ELR (cell line): ENCODE measurements at regions not wholly inside any gene's neighbourhood (a gene's known extent, or its start where the extent isn't known, plus 50 kb on each side); places are given as distances from the start of the nearest gene placed in this dataset.
"Not testable (repeated sequence)": the region's sequence is repeated elsewhere in the genome, so short reads cannot be mapped to it uniquely, and the experiment has no call there.

Source experiments
- DNase-seq: peaks from one replicate; pipeline ENCODE4 v3.0.0-alpha.2; 2015; ENCODE audit warnings: low read depth

- DNase-seq: no peak
Measured at GRCh38 chr3:87101861-87102625, 111.1 kb upstream of the VGLL3 start.

GRCh38 chr3:87097733-87098132 lies 106.8 kb upstream of the VGLL3 start:
- not testable (repeated sequence) for DNase-seq

DNA sequence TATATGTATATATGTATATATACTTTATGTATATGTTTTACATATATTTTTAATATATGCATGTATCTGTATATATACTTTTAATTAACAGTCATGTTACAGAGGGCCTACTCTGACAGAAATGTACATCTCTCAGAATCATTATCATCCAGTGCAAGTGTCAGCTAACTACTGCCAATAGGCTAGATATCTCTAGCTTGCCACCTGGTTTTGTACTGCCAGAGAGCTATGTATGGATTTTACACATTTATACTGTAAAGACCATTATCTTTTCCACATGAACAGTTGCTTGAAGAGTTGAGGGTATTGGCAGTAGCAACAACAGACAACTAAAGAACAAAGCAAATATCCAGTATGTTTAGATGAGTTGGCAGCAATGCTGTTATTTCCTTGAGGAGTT lies 99.7 kb upstream of the VGLL3 start:
- DNase-seq: peak; percentile 18

DNA sequence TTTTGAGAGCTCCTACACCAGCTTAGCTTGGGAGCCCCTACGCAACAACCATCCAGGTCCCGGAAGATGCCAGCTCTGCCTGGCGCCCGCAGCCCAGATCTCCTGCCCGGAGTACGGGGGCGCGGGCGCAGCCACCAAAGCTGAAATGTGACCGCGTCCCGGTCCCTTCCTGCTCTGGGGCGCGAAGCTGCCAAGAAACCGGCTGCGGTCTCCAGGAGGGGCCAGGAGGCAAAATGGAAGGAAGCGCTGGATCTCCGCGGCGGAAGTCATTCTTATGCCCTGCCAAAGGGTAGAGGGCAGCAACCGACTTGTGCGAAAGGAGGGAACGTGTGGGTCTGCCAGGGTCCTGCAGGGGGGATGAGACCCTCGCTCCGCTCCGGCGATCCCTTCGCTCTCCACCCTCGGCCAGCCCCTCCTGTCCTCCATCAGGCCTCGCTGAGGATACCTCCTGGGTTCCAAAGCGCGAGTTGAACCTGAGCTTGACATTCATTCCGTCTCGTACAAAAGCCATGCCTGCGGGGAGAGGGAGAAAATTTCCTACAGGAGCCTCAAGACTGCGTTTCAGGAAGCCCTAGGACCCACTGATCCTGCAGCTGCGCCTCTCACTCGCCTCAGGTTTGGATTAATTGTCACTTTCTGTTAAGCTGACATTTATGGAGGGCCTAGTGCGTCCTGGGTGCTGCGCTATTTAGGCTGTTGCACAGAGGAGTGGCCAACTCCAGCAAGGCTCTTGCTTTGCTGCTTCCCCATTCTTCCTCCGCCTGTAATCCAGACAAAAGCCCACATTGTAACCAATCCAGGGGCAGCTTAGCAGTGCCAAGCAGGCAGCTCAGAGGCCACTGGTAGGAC lies 98.3 kb upstream of the VGLL3 start:
- peak; percentile 90 for DNase-seq

- DNase-seq: peak; percentile 44
Measured at GRCh38 chr3:87088430-87088992, 97.6 kb upstream of the VGLL3 start.

- peak; percentile 13 for DNase-seq
Measured at GRCh38 chr3:87084868-87085267, 93.9 kb upstream of the VGLL3 start.

GRCh38 chr3:87082796-87083440 lies 92.0 kb upstream of the VGLL3 start:
- DNase-seq: peak; percentile 85

GRCh38 chr3:87077355-87077754 lies 86.4 kb upstream of the VGLL3 start:
- DNase-seq: peak; percentile 33

DNA sequence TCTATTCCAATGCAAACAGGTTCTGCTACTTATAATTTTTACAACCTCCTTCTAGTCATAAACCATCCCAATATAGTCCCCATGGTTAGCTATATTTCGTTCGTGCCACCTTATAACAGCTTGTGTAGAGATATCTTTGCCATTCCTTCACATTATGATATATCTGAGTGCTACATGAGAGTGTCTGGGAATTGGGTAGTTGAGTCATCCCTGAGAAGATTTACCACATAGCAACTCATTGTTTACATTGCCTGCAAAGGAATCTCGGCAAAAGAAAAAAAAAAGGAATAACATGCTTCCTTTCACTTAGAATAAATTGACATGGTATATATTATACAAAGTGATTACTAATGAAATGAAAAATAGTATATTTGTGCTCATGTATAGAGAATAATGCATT lies 86.0 kb upstream of the VGLL3 start:
- DNase-seq: peak; percentile 90

DNA sequence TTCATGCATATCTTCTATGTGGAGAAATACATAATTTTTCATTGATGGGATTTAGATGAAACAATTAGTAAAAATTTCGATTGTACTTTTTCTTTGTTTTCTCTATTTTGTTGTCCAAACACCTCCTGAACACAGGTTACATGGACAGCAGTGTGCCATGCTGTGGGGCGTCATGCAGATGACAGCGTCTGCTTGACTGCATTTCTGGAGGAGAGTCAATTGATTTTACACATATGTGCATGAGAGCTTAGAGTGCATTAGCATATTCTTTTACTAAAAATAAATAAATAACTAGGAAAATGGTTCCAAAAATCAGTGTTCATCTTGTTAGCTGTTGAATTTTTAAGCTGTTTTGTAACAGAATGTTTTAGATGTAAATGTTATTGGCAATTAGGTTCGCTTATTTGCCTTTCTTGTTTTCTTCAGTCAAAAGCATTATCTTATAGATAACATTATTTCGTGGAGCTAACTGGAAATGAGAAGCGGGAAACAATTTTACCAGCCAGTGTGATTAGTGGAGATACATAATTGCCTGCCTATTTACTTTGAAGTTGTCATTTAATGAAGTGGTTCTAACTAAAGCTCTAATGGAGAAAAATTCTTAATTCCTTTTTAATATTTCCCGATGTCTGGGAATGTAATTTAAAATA lies 82.7 kb upstream of the VGLL3 start:
- no peak for DNase-seq

- no peak for DNase-seq
Measured at GRCh38 chr3:87072446-87072845, 81.5 kb upstream of the VGLL3 start.

DNA sequence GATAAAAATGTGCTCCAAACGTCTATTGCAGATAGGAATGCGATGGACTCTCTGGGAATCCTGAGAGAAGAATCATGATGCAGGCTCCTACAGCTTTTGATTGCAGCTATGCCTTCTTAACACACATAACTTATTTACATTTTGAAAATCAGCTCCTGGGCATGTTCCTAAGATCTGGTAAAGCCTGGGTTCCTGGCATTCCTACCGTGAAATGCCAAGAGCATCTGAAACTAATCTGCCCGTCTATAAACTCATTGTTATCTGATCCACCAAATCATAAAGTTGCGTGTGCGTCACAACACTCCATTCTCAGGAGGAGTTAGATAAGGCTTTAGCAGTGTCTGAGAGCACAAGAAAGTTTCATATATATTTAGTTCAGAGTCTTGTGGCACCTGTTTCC lies 79.0 kb upstream of the VGLL3 start:
- DNase-seq: no peak

- no peak for DNase-seq
Measured at GRCh38 chr3:87069021-87069420, 78.1 kb upstream of the VGLL3 start.

DNA sequence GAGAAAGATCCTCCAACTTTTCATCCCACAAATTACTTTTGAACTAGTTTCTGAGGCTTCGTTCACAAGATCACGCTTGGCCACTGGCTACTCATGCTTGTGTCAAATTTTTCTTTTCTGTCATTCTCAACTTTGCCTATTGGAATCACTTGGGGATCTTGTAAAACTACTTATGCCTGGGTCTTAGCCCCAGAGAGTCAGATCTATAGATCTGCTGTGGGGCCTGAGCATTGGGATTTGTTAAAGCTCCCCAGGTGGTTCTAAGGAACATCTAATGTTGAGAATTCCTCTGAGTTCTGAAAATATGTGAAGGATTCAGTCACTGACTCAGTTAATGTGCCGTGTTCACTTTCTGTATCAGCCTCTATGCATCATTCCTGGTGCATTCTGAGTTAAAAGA lies 71.7 kb upstream of the VGLL3 start:
- DNase-seq: no peak

DNA sequence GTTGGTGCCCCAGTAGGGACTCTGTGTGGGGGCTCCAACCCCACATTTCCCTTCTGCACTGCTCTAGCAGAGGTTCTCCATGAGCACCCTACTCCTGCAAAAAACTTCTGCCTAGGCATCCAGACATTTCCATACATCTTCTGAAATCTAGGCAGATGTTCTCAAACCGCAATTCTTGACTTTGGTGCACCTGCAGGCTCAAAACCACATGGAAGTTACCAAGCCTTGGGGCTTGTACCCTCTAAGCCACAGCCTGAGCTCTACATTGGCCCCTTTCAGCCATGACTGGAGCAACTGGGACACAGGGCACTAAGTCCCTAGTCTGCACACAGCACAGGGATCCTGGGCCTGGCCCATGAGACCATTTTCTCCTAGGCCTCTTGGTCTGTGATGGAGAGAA lies 66.5 kb upstream of the VGLL3 start:
- DNase-seq: no peak

- DNase-seq: no peak
Measured at GRCh38 chr3:87053553-87053952, 62.6 kb upstream of the VGLL3 start.

DNA sequence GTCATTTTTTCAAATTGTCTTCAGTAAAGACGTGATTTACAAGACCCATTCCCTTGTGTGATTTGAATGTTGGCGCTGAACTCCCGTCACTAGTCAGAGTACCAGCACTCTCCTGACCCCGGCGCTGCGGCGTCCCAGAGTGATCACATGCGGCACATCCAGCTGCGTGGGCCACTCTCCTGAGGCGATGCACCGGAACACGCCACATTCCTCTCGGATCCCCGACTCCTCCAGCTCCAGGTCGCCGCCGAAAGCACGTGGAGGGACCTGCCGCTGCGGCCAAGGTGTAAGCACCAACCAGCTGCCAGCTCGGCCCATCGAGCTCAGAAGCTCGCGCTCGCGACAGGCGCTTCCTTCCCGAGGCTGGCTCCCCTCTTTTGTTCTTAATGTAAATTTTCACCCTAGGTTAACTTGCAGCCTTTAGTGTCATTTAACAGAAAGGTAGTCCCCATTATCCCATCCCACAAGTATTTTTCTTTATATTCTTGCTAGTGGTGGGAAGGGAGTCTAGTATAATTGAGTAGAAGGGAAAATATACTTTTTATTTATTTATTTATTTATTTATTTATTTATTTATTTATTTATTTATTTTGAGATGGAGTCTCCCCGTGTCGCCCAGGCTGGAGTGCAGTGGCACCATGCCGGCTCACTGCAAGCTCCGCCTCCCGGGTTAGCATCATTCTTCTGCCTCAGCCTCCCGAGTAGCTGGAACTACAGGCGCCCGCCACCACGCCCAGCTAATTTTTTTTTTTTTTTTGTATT lies 61.7 kb upstream of the VGLL3 start:
- no peak for DNase-seq

DNA sequence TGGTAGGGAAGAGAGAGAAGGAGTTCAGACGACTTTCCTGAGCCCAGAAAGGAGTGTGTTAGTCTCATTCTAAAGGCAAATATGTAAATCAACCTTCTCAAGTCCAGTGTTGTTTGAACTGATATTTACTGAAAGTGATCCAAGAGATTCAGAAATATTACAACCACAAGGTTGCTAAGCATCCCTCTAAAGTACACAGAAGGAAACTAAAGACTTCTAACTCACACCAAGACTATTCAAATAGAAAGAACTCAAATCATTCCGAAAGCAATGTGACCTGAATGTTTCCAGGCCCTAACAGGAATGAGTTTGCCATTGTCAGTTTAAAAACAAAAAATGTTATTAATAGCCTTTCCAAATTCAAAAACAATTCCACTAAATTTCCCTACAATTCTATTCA lies 56.9 kb upstream of the VGLL3 start:
- DNase-seq: no peak

GRCh38 chr3:87046241-87046640 lies 55.3 kb upstream of the VGLL3 start:
- no peak for DNase-seq

- DNase-seq: no peak
Measured at GRCh38 chr3:87045473-87045872, 54.5 kb upstream of the VGLL3 start.

DNA sequence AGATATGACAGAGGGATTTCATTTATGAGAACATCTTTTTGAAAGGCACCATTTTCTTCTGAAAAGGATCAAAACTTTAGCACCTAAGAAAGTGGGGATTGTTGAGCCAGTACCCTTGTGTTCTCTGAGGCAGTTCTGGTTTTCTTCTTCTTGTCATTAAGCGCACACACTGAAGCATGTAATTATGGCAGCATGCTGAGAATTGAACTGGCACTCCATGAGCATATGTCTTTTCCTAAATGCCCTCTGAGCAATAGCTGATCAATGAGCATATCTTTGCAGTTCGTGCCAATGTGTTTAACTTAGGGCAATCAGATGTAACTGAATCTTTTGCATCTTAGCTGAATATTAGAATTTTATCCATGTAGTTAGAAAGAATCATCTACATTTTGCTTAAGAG lies 53.9 kb upstream of the VGLL3 start:
- DNase-seq: no peak
